Mononuclear cell (primary cell): ENCODE measurements at regions not wholly inside any gene's neighbourhood (a gene's known extent, or its start where the extent isn't known, plus 50 kb on each side); places are given as distances from the start of the nearest gene placed in this dataset.
"Not testable (repeated sequence)": the region's sequence is repeated elsewhere in the genome, so short reads cannot be mapped to it uniquely, and the experiment has no call there.

Experiments
- H3K27me3 ChIP-seq: 2 replicates; pipeline ENCODE4 v1.6.0; 2011; ENCODE audit warnings: low read length, control low read depth; ENCODE audit not compliant: insufficient read depth
- H3K4me1 ChIP-seq: 2 replicates; pipeline ENCODE4 v1.5.1; 2011; ENCODE audit warnings: mild to moderate bottlenecking, low read length, control low read depth; ENCODE audit not compliant: insufficient read depth
- H3K4me3 ChIP-seq: 2 replicates; pipeline ENCODE4 v1.5.1; 2011; ENCODE audit warnings: mild to moderate bottlenecking, low read length, moderate library complexity
- H3K9me3 ChIP-seq: 2 replicates; pipeline ENCODE4 v1.5.1; 2011; ENCODE audit warnings: low read depth, mild to moderate bottlenecking, control low read depth, low read length

GRCh38 chr15:93940226-93940625 is 291.1 kb upstream of the MCTP2 start:
- Histone ChIP-seq H3K4me1 (no peaks in the 10 kb centered on the region), H3K4me3 (no peak overlapping the region), H3K27me3 (no peaks in the 10 kb centered on the region), H3K9me3 (no peaks in the 10 kb centered on the region)

DNA sequence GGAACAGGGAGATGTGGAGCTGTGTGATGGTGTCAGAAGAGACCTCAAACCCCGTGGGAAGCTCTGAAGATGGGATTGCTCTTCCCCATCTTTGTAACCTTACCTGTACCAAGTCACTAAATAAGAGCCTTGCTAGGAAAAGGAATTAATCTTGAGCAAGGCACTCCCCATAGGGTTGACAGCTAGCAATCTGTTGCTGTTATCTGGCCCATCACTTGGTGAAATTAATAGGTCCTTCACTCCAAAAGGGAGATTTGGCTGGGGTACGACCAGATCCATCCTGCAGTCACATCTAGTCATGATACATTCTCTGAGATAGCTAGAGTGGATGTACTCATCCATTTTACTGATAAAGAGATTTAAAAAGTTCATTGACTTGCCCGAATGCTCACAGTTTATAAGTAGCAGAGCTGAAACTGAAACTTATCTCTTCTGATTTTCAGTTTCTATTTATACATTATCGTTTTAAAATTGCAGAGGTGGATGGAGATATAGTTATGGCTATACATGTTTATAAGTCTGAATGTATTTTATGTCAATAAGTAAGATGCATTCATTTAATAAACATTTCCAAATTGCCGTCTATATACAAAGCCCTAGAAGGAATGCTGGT is 299.1 kb upstream of the MCTP2 start:
- H3K27me3 ChIP-seq: no peaks in the 10 kb centered on the region
- H3K4me1 ChIP-seq: no peaks in the 10 kb centered on the region
- no peak overlapping the region for H3K4me3 ChIP-seq
- no peaks in the 10 kb centered on the region for H3K9me3 ChIP-seq

GRCh38 chr15:93929375-93930094 is 301.8 kb upstream of the MCTP2 start:
- H3K27me3 ChIP-seq: no peaks in the 10 kb centered on the region
- H3K9me3 ChIP-seq: no peaks in the 10 kb centered on the region
- no peaks in the 10 kb centered on the region for H3K4me1 ChIP-seq
- no peak overlapping the region for H3K4me3 ChIP-seq

- H3K9me3 ChIP-seq: no peaks in the 10 kb centered on the region
- peaks cover 4% of the 10 kb centered on the region for H3K27me3 ChIP-seq
- H3K4me1 ChIP-seq: no peaks in the 10 kb centered on the region
- H3K4me3 ChIP-seq: no peak overlapping the region
Measured at GRCh38 chr15:93920204-93920603, 311.2 kb upstream of the MCTP2 start.

GRCh38 chr15:93918801-93919200 is 312.6 kb upstream of the MCTP2 start:
- H3K4me1 ChIP-seq, H3K4me3 ChIP-seq, H3K27me3 ChIP-seq, H3K9me3 ChIP-seq: not testable (repeated sequence)

- H3K9me3 ChIP-seq: no peaks in the 10 kb centered on the region
- H3K4me3 ChIP-seq: no peak overlapping the region
- H3K27me3 ChIP-seq: peaks cover 4% of the 10 kb centered on the region
- no peaks in the 10 kb centered on the region for H3K4me1 ChIP-seq
Measured at GRCh38 chr15:93917181-93917580, 314.2 kb upstream of the MCTP2 start.

- no peaks in the 10 kb centered on the region for H3K9me3 ChIP-seq
- no peak overlapping the region for H3K4me3 ChIP-seq
- no peaks in the 10 kb centered on the region for H3K4me1 ChIP-seq
- H3K27me3 ChIP-seq: no peaks in the 10 kb centered on the region
Measured at GRCh38 chr15:93913871-93914270, 317.5 kb upstream of the MCTP2 start.

DNA sequence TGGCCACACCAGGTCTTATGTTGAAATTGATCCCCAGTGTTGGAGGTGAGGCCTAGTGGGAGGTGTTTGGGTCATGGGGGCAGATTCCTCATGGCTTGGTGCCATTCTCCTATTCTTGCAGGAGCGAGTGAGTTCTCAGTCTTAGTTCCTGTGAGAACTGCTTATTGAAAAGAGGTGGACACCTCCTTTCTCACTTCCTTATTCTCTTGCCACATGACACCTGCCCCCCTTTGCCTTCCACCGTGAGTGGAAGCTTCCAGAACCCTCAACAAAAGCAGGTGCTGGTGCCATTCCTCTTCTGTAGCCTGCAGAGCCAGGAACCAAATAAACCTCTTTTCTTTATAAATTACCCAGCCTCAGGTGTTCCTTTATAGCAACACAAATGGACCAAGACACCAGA is 318.1 kb upstream of the MCTP2 start:
- Histone ChIP-seq H3K4me3 (no peak overlapping the region), H3K27me3 (no peaks in the 10 kb centered on the region), H3K4me1 (no peaks in the 10 kb centered on the region), H3K9me3 (no peaks in the 10 kb centered on the region)

GRCh38 chr15:93900476-93901400 is 330.6 kb upstream of the MCTP2 start:
- Histone ChIP-seq H3K27me3 (no peaks in the 10 kb centered on the region), H3K4me1 (no peaks in the 10 kb centered on the region), H3K9me3 (no peaks in the 10 kb centered on the region), H3K4me3 (no peak overlapping the region)

DNA sequence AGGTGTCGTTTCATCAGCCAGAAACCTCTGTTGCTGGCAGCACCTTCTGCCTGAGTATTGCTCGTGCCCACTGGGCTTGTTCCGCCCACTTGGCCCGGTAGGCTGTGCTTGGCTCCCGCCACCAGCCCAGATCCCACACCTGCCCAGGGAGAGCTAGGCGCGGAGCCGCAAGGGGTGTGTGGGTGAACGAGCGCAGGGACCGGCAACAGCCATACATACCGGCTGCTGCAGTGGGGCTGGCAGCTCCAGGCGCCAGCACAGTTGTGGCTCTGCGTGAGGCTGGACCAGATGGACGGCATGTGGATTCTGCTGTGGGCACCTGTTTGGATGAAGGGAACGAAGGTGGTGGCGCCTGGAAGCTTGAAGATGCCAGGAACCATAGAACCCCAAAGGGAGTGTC is 331.5 kb upstream of the MCTP2 start:
- no peaks in the 10 kb centered on the region for H3K27me3 ChIP-seq
- H3K4me1 ChIP-seq: no peaks in the 10 kb centered on the region
- no peaks in the 10 kb centered on the region for H3K9me3 ChIP-seq
- no peak overlapping the region for H3K4me3 ChIP-seq

DNA sequence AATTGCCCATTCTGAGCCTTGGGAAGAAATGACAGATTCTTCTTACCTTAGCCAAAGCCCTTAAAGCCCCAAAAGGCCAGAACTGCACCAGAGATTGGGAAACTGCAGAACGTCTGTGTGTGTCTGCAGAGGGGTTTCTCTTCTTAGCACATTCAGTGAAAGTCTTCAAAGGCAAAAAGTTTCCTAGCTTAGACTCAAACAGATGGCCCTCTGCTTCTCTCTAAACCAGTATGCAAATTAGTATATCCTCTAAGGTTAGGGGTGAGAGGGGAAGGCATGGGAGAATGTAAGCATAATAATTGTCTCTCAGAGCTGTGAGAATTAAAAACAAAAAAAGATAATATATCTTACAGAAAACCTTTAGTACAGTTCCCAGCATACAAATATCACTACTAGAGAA is 334.0 kb upstream of the MCTP2 start:
- Histone ChIP-seq H3K4me3 (no peak overlapping the region), H3K9me3 (no peaks in the 10 kb centered on the region), H3K27me3 (no peaks in the 10 kb centered on the region), H3K4me1 (no peaks in the 10 kb centered on the region)

DNA sequence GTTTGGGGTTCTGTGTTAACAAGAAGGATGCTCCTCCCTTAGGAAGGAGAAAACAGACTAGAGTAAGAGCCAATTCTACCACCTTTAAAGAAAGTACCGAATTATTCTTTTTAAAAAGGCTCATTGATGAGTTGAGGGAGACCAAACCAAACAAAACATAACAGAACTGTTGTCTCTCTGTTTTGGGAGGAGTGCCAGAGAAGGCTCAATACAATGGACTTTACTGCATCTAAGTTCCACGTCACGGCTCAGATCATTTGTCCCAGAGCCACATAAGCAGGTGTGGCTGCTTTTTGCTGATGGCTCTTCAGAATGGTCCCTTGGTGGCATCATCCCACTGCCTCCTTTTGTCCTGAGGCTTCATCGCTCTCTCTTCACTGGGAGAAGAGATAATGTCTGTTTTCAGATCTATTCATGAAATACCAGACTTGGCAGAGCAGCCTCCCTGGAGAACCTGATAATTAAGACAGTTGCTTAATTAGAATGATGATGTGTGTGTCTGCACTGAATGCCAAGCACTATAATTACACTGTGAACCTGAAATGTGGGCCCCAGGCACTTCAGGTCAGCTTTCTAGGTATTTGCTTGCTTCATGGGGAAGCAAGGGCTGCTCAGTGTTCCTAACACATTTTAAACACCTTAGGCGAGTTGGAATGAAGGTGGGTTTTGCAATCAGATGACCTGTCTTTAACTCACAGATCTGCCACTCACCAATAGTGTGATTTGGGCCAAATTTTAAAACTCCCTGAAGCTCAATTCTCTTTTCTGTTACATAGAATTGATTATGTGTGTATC is 335.2 kb upstream of the MCTP2 start:
- no peak overlapping the region for H3K4me3 ChIP-seq
- H3K27me3 ChIP-seq: no peaks in the 10 kb centered on the region
- H3K4me1 ChIP-seq: no peaks in the 10 kb centered on the region
- no peaks in the 10 kb centered on the region for H3K9me3 ChIP-seq

- Histone ChIP-seq H3K4me3 (no peak overlapping the region), H3K4me1 (no peaks in the 10 kb centered on the region), H3K9me3 (no peaks in the 10 kb centered on the region), H3K27me3 (no peaks in the 10 kb centered on the region)
Measured at GRCh38 chr15:93894438-93895036, 336.8 kb upstream of the MCTP2 start.

- Histone ChIP-seq H3K27me3 (no peaks in the 10 kb centered on the region), H3K9me3 (no peaks in the 10 kb centered on the region), H3K4me1 (no peaks in the 10 kb centered on the region), H3K4me3 (no peak overlapping the region)
Measured at GRCh38 chr15:93887151-93887550, 344.2 kb upstream of the MCTP2 start.
